Natural killer cell (primary cell): ENCODE measurements at regions not wholly inside any gene's neighbourhood (a gene's known extent, or its start where the extent isn't known, plus 50 kb on each side); places are given as distances from the start of the nearest gene placed in this dataset.

Experiments
- ATAC-seq, 3 donors: fragments of 150-1000 bp in 2 of 3; fragments of 200-7000 bp in 1 of 3; cut with Tn5 transposase; 1 replicate in 1 of 3; 2 replicates in 2 of 3; pipeline ENCODE4 v1.10.0; 2021; ENCODE audit warnings: mild to moderate bottlenecking in 2 of 3, moderate library complexity in 2 of 3
- DNase-seq, 2 donors: peaks; one replicate each; pipeline versions ENCODE4 v3.0.0 to v3.0.0-alpha.2; 2013 to 2021; ENCODE audit warnings: mixed read lengths in 1 of 2
- H3K27ac ChIP-seq: one replicate; pipeline ENCODE4 v1.5.1; 2013; ENCODE audit warnings: mild to moderate bottlenecking, low read length
- H3K27me3 ChIP-seq: one replicate; pipeline ENCODE4 v1.6.1; 2013; ENCODE audit warnings: low read length; ENCODE audit not compliant: control insufficient read depth, insufficient read depth
- H3K36me3 ChIP-seq: one replicate; pipeline ENCODE4 v1.6.1; 2013; ENCODE audit warnings: low read length; ENCODE audit not compliant: control insufficient read depth, insufficient read depth
- H3K4me1 ChIP-seq: one replicate; pipeline ENCODE4 v1.6.1; 2013; ENCODE audit warnings: low read length; ENCODE audit not compliant: control insufficient read depth, insufficient read depth
- H3K4me3 ChIP-seq: one replicate; pipeline ENCODE4 v1.5.1; 2013; ENCODE audit warnings: low read length
- H3K9me3 ChIP-seq: one replicate; pipeline ENCODE4 v1.6.1; 2013; ENCODE audit warnings: low read length; ENCODE audit not compliant: control insufficient read depth, insufficient read depth
- H3K27ac Mint-ChIP-seq, 2 donors: one replicate each; pipeline ENCODE4 v1.8.0; 2022; ENCODE audit warnings: mild to moderate bottlenecking in 2 of 2, mixed read lengths in 2 of 2, moderate library complexity in 1 of 2
- H3K27me3 Mint-ChIP-seq, 2 donors: one replicate each; pipeline ENCODE4 v1.8.0; 2022; ENCODE audit warnings: low read depth in 2 of 2, mixed read lengths in 2 of 2
- H3K36me3 Mint-ChIP-seq: one replicate; pipeline ENCODE4 v1.8.0; 2022; ENCODE audit warnings: mixed read lengths
- H3K4me1 Mint-ChIP-seq, 2 donors: one replicate each; pipeline ENCODE4 v1.8.0; 2022; ENCODE audit warnings: mixed read lengths in 2 of 2
- H3K4me3 Mint-ChIP-seq: one replicate; pipeline ENCODE4 v1.8.0; 2022; ENCODE audit warnings: mild to moderate bottlenecking, moderate library complexity, mixed read lengths
- H3K9me3 Mint-ChIP-seq, 2 donors: one replicate each; pipeline ENCODE4 v1.8.0; 2022; ENCODE audit warnings: mixed read lengths in 2 of 2
- WGBS: methylation state at CpG from one replicate; pipeline ENCODE4 v1.1.7; 2013; ENCODE audit warnings: missing lambda C conversion rate; ENCODE audit not compliant: insufficient coverage; 5-methylcytosine and 5-hydroxymethylcytosine counted together
- intact Hi-C: fragments of 100-400 bp; cut with micrococcal nuclease; formaldehyde crosslinking; loops from one replicate; pipeline ENCODE4 v1.14.2; 2022
- TF ChIP-seq, protein P1 (sequence below): fragments of 200-600 bp; IDR thresholded peaks from one replicate; pipeline ENCODE4 v1.8.0; 2022; ENCODE audit warnings: antibody characterized with exemption

DNA sequence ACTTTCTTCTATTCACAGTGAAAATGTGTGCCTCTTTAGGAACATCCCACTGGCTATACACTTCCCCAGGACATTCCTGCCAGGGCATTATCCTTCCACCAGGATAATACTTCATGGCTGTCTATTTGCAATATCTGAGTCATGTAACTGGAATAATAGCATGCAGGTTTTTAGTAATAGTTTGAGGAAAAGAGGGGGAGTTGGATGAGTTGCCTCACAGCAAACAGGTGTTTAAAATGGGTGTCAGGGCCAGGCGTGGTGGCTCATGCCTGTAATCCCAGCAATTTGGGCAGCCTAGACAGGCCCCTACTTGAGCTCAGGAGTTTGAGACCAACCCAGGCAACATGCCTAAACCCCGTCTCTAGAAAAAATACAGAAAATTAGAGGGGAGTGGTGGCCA, 585.9 kb downstream of the DIPK2A start:
- Mint-ChIP-seq H3K4me1 (no peaks in the 10 kb centered on the region), H3K36me3 (no peaks in the 10 kb centered on the region), H3K4me3 (no peak overlapping the region), H3K27ac (no peak overlapping the region), H3K9me3 (peaks cover 3 to 5% of the 10 kb centered on the region in 2 donors), H3K27me3 (no peaks in the 10 kb centered on the region)
- WGBS = 88% methylated on average over 2 of the region's 2 CpGs
- no peaks in the 10 kb centered on the region for H3K27me3 ChIP-seq
- H3K27ac ChIP-seq = no peak overlapping the region
- H3K9me3 ChIP-seq = no peaks in the 10 kb centered on the region
- no peaks in the 10 kb centered on the region for H3K4me1 ChIP-seq
- DNase-seq = no peak
- no peak for ATAC-seq
- TF ChIP-seq, protein P1, sequence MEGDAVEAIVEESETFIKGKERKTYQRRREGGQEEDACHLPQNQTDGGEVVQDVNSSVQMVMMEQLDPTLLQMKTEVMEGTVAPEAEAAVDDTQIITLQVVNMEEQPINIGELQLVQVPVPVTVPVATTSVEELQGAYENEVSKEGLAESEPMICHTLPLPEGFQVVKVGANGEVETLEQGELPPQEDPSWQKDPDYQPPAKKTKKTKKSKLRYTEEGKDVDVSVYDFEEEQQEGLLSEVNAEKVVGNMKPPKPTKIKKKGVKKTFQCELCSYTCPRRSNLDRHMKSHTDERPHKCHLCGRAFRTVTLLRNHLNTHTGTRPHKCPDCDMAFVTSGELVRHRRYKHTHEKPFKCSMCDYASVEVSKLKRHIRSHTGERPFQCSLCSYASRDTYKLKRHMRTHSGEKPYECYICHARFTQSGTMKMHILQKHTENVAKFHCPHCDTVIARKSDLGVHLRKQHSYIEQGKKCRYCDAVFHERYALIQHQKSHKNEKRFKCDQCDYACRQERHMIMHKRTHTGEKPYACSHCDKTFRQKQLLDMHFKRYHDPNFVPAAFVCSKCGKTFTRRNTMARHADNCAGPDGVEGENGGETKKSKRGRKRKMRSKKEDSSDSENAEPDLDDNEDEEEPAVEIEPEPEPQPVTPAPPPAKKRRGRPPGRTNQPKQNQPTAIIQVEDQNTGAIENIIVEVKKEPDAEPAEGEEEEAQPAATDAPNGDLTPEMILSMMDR = no peak
- H3K4me3 ChIP-seq = no peak overlapping the region
- intact Hi-C loops = no loop called here
- no peaks in the 10 kb centered on the region for H3K36me3 ChIP-seq

DNA sequence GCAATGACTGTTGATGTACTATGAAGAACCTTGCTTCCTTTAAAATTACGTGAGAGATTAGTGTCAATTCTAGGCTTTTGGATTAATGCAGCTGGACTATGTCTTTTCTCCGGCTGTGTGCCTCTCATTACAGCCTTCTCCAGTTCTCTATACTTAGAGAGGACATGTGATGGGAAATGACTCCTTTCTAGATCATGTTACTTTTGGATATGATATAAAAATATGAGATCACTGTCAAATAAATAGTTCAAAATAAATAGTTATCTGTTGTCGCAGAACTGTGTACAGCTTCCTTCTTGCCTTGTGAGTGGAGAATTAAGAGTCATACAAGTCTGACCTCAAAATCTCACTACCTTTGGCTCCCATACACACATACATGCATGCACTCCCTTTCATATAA, 592.4 kb downstream of the DIPK2A start:
- no peaks in the 10 kb centered on the region for H3K4me1 ChIP-seq
- Mint-ChIP-seq H3K4me1 (no peaks in the 10 kb centered on the region), H3K36me3 (peaks cover 5% of the 10 kb centered on the region), H3K27me3 (no peaks in the 10 kb centered on the region), H3K27ac (no peak overlapping the region), H3K4me3 (no peak overlapping the region), H3K9me3 (peaks cover 6 to 7% of the 10 kb centered on the region in 2 donors)
- no peaks in the 10 kb centered on the region for H3K9me3 ChIP-seq
- no peak overlapping the region for H3K27ac ChIP-seq
- TF ChIP-seq, protein P1 = no peak
- no peaks in the 10 kb centered on the region for H3K36me3 ChIP-seq
- WGBS = 85% methylated on average over 1 of the region's 3 CpGs
- intact Hi-C loops = no loop called here
- H3K4me3 ChIP-seq = no peak overlapping the region
- ATAC-seq (no peak), DNase-seq (no peak)
- H3K27me3 ChIP-seq = no peaks in the 10 kb centered on the region

DNA sequence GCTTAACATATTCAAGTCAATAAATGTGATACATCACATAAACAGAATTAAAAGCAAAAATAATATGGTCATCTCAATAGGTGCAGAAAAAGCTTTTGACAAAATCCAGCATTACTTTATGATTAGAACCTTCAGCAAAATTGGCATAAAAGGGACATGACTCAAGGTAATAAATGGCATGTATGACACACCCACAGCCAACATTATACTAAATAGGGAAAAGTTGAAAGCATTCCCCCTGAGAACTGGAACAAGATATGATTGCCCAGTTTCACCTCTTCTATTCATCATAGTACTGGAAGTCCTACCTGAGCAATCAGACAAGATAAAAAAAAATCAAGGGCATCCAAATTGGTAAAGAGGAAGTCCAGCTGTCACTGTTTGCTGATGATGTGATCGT, 594.7 kb downstream of the DIPK2A start:
- DNase-seq (no peak), ATAC-seq (no peak)
- TF ChIP-seq, protein P1 = no peak
- Histone ChIP-seq H3K4me1 (no peaks in the 10 kb centered on the region), H3K27me3 (no peaks in the 10 kb centered on the region), H3K4me3 (no peak overlapping the region), H3K27ac (no peak overlapping the region), H3K36me3 (no peaks in the 10 kb centered on the region), H3K9me3 (no peaks in the 10 kb centered on the region)
- Mint-ChIP-seq H3K27me3 (no peaks in the 10 kb centered on the region), H3K9me3 (peaks cover 4 to 6% of the 10 kb centered on the region in 2 donors), H3K4me1 (no peaks in the 10 kb centered on the region), H3K36me3 (peaks cover 5% of the 10 kb centered on the region), H3K4me3 (no peak overlapping the region), H3K27ac (no peak overlapping the region)
- intact Hi-C loops = no loop called here
- no CpG with 5 or more reads among the region's 1 CpG for WGBS

DNA sequence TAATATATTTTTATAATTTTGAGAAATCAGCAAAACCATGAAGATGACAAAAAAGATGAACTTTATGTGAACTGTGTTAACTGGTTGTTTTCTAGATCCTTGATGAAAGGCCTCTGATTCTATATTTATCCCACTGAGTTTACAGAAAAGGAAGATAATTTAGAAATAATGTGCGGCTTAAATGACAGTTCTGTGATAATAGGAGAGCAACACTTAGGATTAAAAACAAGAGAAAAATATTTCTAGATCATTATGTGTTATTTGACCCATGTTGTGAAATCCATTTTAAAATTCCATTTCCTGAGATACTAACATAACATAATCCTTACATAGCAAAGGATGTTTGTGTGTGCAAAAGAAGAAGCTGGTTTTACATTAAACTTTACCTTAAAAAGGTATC, 598.0 kb downstream of the DIPK2A start:
- Histone ChIP-seq H3K27ac (no peak overlapping the region), H3K27me3 (no peaks in the 10 kb centered on the region), H3K4me3 (no peak overlapping the region), H3K36me3 (no peaks in the 10 kb centered on the region), H3K9me3 (no peaks in the 10 kb centered on the region), H3K4me1 (no peaks in the 10 kb centered on the region)
- H3K4me3 Mint-ChIP-seq = no peak overlapping the region
- WGBS = 80% methylated on average over 1 of the region's 1 CpG
- TF ChIP-seq, protein P1 = no peak
- intact Hi-C loops = no loop called here
- peaks cover 5% of the 10 kb centered on the region for H3K36me3 Mint-ChIP-seq
- no peak overlapping the region for H3K27ac Mint-ChIP-seq
- H3K9me3 Mint-ChIP-seq = peaks cover 6 to 12% of the 10 kb centered on the region in 2 donors
- no peak for ATAC-seq
- no peaks in the 10 kb centered on the region for H3K27me3 Mint-ChIP-seq
- no peak for DNase-seq
- no peaks in the 10 kb centered on the region for H3K4me1 Mint-ChIP-seq
